ENCODE measurements at regions not wholly inside any gene's neighbourhood (a gene's known extent, or its start where the extent isn't known, plus 50 kb on each side); places are given as distances from the start of the nearest gene placed in this dataset.
"Not testable (repeated sequence)": the region's sequence is repeated elsewhere in the genome, so short reads cannot be mapped to it uniquely, and the experiment has no call there.

DNA sequence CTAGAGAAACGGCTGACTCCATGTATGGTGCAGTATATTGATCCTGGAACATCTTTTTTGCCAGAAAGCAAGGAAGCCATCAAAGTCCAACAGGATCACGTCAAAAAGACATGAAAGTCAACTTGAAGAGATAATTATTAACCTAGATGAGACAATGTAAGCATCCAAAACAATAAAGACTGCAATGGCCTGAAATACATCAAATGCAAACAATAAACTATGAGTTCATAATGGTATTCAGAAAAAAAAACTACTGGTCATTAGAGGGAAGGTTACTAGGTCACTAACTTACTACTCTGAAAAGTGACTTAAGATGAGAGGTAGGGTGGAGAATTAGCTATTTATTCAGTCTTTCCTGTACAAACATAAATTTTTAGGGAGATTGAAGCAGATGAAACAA is 75.3 kb upstream of the OR4F16 start:
- H3K36me3 ChIP-seq (replicated peaks in 1 of 2; ENCODE audit: control insufficient read depth in 1 of 2, insufficient read depth in 2 of 2, low read length in 1 of 2); H3K27me3 ChIP-seq (ENCODE audit: insufficient read depth); CTCF ChIA-PET; DNase-seq; H3K9me3 ChIP-seq; H4K20me1 ChIP-seq (ENCODE audit: insufficient read depth); POLR2A ChIA-PET; H2AFZ ChIP-seq (ENCODE audit: low read depth); H3K9me2 ChIP-seq; H3K4me2 ChIP-seq; H3K27ac ChIP-seq (ENCODE audit: low read depth in 2 of 2, low read length in 1 of 2); H3K79me2 ChIP-seq (ENCODE audit: insufficient read depth); H3K9ac ChIP-seq; H3K4me3 ChIP-seq (ENCODE audit: low read depth in 2 of 2, low read length in 1 of 2); H3F3A ChIP-seq (replicated peaks; ENCODE audit: insufficient read depth); H3K4me1 ChIP-seq (ENCODE audit: control insufficient read depth in 1 of 2, insufficient read depth in 2 of 2, low read depth in 1 of 2, low read length in 1 of 2): not testable (repeated sequence)
- no CpG with 5 or more reads among the region's 2 CpGs for WGBS (ENCODE audit: low lambda C conversion rate)

GRCh38 chr1:771449-771848 is 85.0 kb upstream of the OR4F16 start:
- H3K9me3 ChIP-seq; H3K4me3 ChIP-seq (ENCODE audit: low read depth in 2 of 2, low read length in 1 of 2); DNase-seq; H3K9ac ChIP-seq; H3K4me2 ChIP-seq; H3F3A ChIP-seq (replicated peaks; ENCODE audit: insufficient read depth); H4K20me1 ChIP-seq (ENCODE audit: insufficient read depth); H3K27me3 ChIP-seq (ENCODE audit: insufficient read depth); POLR2A ChIA-PET; H3K4me1 ChIP-seq (ENCODE audit: control insufficient read depth in 1 of 2, insufficient read depth in 2 of 2, low read depth in 1 of 2, low read length in 1 of 2); H3K27ac ChIP-seq (ENCODE audit: low read depth in 2 of 2, low read length in 1 of 2); CTCF ChIA-PET; H2AFZ ChIP-seq (ENCODE audit: low read depth); H3K36me3 ChIP-seq (replicated peaks in 1 of 2; ENCODE audit: control insufficient read depth in 1 of 2, insufficient read depth in 2 of 2, low read length in 1 of 2); H3K9me2 ChIP-seq; H3K79me2 ChIP-seq (ENCODE audit: insufficient read depth): not testable (repeated sequence)
- WGBS (ENCODE audit: low lambda C conversion rate) = 100% methylated on average over 3 of the region's 8 CpGs

DNA sequence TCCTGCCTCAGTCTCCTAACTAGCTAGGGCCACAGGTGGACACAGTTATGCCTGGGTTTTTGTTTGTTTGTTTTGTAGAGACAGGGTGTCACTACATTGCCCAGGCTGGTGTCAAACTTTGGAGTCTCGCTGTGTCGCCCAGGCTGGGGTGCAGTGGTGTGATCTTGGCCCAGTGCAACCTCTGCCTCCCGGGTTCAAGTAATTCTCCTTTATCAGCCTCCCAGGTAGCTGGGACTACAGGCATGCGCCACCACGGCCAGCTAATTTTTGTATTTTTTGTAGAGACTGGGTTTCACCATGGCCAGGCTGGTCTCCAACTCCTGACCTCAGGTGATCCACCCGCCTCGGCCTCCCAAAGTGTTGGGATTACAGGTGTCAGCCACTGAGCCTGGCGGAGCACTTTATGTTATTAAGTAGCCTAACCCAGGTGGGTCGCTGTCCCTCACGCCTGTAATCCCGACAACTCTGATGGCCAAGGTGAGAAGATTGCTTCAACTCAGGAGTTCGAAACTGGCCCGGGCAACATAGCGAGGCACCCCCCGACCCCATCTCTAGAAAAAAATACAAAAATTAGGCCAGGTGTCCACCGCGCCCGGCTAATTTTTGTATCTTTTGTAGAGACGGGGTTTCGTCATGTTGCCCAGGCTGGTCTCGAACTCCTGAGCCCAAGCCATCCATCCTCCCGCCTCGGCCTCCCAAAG is 91.2 kb upstream of the OR4F16 start:
- H3K9me2 ChIP-seq; POLR2A ChIA-PET; H3K4me1 ChIP-seq (ENCODE audit: control insufficient read depth in 1 of 2, insufficient read depth in 2 of 2, low read depth in 1 of 2, low read length in 1 of 2); H3K9me3 ChIP-seq; H3K27me3 ChIP-seq (ENCODE audit: insufficient read depth); H2AFZ ChIP-seq (ENCODE audit: low read depth); H3K36me3 ChIP-seq (replicated peaks in 1 of 2; ENCODE audit: control insufficient read depth in 1 of 2, insufficient read depth in 2 of 2, low read length in 1 of 2); H4K20me1 ChIP-seq (ENCODE audit: insufficient read depth); H3F3A ChIP-seq (replicated peaks; ENCODE audit: insufficient read depth); DNase-seq; CTCF ChIA-PET: not testable (repeated sequence)
- H3K79me2 ChIP-seq (ENCODE audit: insufficient read depth) = peaks cover 18% of the 10 kb centered on the region; the same call in 1 of the 2 replicates
- peak overlapping the region; percentile 69 for H3K4me2 ChIP-seq
- peak overlapping the region; percentile 82; the same call in 1 of the 2 replicates for H3K9ac ChIP-seq
- peak overlapping the region; percentile 64 to 65 for H3K4me3 ChIP-seq (ENCODE audit: low read depth in 2 of 2, low read length in 1 of 2)
- H3K27ac ChIP-seq (ENCODE audit: low read depth in 2 of 2, low read length in 1 of 2) = peak overlapping the region in 1 of 2 experiments; percentile 66; a peak in 1 of 4 replicates
- 67% methylated on average over 11 of the region's 23 CpGs for WGBS (ENCODE audit: low lambda C conversion rate)

GRCh38 chr1:778451-779278 is 92.2 kb upstream of the OR4F16 start:
- 2% methylated on average over 9 of the region's 65 CpGs for WGBS (ENCODE audit: low lambda C conversion rate)
- peak overlapping the region; percentile 69; the same call in 1 of the 2 replicates for H3K4me2 ChIP-seq
- CTCF ChIA-PET = not testable (repeated sequence)

More at GRCh38 chr1:778451-779278, 92.2 kb upstream of the OR4F16 start:
- peak; percentile 51 for TF ChIP-seq CHD2 (IDR thresholded peaks at IDR 0.05; ENCODE audit: low read length, partially characterized antibody)
- TF ChIP-seq ELF1 (IDR thresholded peaks at IDR 0.05) = peak; percentile 14; the same call in 1 of the 2 replicates
- TF ChIP-seq NRF1 (IDR thresholded peaks at IDR 0.05; ENCODE audit: low read depth, low read length) = peak; percentile 45; the same call in 1 of the 2 replicates
- peak; percentile 82 for TF ChIP-seq POLR2AphosphoS5 (IDR thresholded peaks at IDR 0.05; ENCODE audit: low read depth, low read length)
- peak; percentile 63; the same call in 1 of the 2 replicates for TF ChIP-seq YY1 (IDR thresholded peaks at IDR 0.05; ENCODE audit: low read depth)
- peak; percentile 67 for TF ChIP-seq TAF1 (IDR thresholded peaks at IDR 0.05; ENCODE audit: borderline replicate concordance, low read depth, low read length)
- peak; percentile 27; the same call in 1 of the 2 replicates for TF ChIP-seq RAD21 (IDR thresholded peaks at IDR 0.05; ENCODE audit: low read length)
- peak; percentile 65 for TF ChIP-seq RFX5 (IDR thresholded peaks at IDR 0.05; ENCODE audit: low read length)
- TF ChIP-seq MXI1 (IDR thresholded peaks at IDR 0.05; ENCODE audit: low read depth, low read length) = peak; percentile 72; the same call in 1 of the 2 replicates
- 0 out of 2 replicates have a peak, but pooled peaks have one; percentile 22 for TF ChIP-seq USF1 (IDR thresholded peaks at IDR 0.05; ENCODE audit: borderline replicate concordance, low read depth)
- TF ChIP-seq CTCF (IDR thresholded peaks at IDR 0.05) = peak; percentile 23
- H3K9me3 ChIP-seq; H3K36me3 ChIP-seq (replicated peaks in 1 of 2; ENCODE audit: control insufficient read depth in 1 of 2, insufficient read depth in 2 of 2, low read length in 1 of 2); H3K9me2 ChIP-seq; H3K27me3 ChIP-seq (ENCODE audit: insufficient read depth); POLR2A ChIA-PET; H3K4me1 ChIP-seq (ENCODE audit: control insufficient read depth in 1 of 2, insufficient read depth in 2 of 2, low read depth in 1 of 2, low read length in 1 of 2); H2AFZ ChIP-seq (ENCODE audit: low read depth); H4K20me1 ChIP-seq (ENCODE audit: insufficient read depth); H3F3A ChIP-seq (replicated peaks; ENCODE audit: insufficient read depth): not testable (repeated sequence)
- peak; percentile 94 for DNase-seq
- H3K9ac ChIP-seq = peak overlapping the region; percentile 82
- peak overlapping the region; percentile 64 to 65 for H3K4me3 ChIP-seq (ENCODE audit: low read depth in 2 of 2, low read length in 1 of 2)
- H3K79me2 ChIP-seq (ENCODE audit: insufficient read depth) = peaks cover 18% of the 10 kb centered on the region; the same call in 1 of the 2 replicates
- peak overlapping the region; percentile 66 to 68 for H3K27ac ChIP-seq (ENCODE audit: low read depth in 2 of 2, low read length in 1 of 2)

Measured in SK-N-SH (cell line).